DMS153 treated with DMSO at 0.1 percent for 48 hours (cell line): ENCODE measurements at regions not wholly inside any gene's neighbourhood (a gene's known extent, or its start where the extent isn't known, plus 50 kb on each side); places are given as distances from the start of the nearest gene placed in this dataset.

Experiments used
- DNase-seq: peaks from one replicate; lab custom pipeline; 2025; ENCODE audit not compliant: unreplicated experiment; lab: John Stamatoyannopoulos, UW

DNA sequence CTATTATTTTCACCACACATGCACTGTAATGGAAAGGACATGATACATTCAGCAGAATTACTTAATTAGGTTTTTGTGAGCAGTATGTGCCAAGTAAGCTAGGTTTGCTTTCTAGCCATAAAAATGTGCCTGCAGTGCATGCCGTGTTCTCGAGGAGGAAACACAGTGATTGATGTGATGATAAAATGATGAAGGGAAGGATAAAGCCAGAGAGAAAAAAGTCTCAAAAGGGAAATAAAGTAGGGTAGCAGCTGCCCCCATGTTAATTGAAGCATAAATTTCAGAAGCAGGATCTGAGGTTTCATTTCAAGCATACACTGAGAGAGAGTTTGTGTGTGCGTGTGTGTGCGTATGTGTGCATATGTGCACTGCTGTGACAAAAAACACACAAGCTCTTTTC is 714.2 kb upstream of the C9orf72 start:
- DNase-seq: no peak

DNA sequence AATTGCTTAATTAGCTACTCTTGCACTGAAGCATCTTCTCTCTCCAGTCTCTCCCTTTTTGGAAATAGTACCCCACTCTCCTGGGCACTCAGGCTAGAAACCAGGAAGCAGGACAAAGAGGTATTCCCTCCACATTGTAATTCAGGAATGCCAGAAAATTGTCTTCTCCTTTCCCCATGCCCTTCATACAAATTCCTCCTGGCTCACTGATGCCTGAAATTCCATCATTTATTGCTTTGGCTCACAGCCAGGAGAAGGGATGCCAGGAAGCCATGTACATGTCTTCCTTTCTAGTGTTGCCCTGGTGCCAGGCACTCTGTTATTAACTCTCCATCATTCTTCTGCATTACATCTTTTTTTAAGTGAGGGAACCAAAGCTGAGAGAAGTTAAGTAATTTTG is 716.5 kb upstream of the C9orf72 start:
- DNase-seq: no peak

DNA sequence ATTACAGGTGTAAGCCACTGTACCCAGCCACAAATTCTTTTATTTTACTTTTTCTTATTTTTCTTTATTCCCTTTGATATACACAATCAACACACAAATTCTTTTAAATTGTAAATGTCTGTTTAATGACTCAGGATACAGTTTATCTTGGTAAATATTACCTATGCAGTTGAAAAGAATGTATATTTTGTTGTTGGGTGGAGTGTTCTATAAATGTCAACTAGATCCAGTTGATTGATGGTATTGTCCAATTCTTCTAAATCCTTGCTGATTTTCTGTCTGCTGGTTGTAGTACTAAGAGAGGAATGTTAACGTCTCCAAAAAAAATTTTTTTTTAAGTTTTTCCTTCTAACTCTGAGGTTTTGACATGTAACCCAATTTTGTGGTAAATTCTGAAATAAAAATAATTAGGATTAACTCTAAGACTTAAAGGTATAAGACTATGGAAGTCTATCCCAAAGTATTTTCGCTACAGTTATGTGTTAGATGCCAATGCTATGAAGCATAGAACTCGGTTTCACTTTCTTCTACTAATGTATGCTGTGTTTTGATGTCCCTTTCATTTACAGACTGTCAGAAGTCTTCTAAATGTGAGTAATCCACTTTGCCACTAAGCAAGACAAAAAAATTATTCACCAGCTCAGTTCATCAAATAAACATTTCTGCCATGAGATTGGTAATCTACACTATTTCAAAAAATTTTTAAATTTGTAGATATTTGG is 720.2 kb upstream of the C9orf72 start:
- no peak for DNase-seq

DNA sequence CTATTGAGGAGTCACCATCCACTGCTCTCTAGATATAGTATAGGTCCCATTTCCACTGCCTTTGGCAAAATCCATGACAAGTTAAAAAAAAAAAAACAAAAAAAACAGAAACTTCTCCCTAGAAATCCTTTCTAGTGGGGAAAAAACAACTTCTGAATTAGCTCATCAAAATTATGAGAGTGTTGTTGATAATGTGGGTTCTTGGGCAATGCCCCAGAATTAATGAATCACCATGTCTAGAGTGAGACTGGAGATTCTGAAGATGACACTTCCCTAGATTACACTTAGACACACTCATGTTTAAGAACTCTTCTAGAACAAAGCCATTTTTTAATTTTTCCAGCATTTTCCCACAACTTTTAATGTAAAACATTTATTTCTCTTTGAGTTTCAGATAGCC is 728.0 kb upstream of the C9orf72 start:
- no peak for DNase-seq

GRCh38 chr9:28317745-28318144 is 744.5 kb upstream of the C9orf72 start:
- no peak for DNase-seq

DNA sequence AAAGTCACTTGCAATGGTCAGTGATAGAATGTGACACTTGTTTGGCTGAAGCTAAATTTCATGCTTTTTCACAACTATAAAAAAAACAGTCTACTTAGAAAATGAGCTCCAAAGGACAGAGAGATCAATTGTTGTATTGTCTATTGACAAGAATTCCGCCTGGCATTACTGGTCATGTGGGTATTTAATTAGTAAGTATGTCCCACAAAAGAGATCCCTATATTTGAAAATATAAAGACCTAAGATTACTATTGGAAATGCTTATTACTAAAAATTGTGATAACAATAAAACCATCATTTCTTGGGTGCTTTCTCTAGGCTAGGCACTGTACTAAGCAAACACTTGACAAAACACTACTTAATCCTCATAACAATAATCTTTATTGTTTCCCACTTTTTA is 745.2 kb upstream of the C9orf72 start:
- DNase-seq: no peak

DNA sequence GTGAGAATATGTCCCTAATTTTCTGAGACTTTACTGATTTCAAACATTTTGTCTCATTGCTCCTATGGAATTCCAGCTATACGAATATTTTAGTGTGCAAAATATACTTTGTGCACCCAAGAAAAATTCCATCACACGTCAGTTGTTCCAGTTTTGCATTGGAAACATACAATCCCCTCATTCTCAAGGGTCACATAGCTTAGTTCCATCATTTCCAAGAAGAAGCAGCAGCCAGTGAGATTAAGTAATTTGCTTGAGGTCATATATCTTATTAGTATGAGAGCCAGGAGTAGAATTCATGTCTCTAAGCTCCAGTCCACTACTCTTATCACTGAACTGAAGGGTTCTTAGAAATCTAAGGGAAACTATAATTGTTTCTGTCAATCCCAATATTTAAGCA is 746.7 kb upstream of the C9orf72 start:
- no peak for DNase-seq

GRCh38 chr9:28320616-28321015 is 747.3 kb upstream of the C9orf72 start:
- DNase-seq: no peak

- no peak for DNase-seq
Observed at GRCh38 chr9:28329323-28329722, 756.0 kb upstream of the C9orf72 start.

DNA sequence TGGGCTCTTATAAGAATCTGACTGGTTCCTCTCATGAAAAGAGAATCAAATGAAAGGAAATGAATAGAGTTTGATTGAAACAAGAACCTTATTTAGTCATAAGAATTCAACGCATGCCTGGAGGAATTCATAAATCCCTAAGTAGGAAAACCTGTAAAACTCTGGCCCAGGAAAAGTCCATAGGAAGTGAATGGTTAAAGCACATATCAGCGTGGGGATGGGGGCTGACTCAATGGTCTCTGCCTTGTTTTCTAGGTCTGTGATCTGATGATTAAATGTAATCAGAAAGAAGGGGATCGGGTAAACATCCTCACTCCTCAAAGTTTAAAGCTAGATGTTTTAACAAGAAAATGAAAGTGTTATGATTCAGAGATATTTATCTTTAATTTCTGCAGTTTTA is 759.4 kb upstream of the C9orf72 start:
- no peak for DNase-seq

- no peak for DNase-seq
Observed at GRCh38 chr9:28341913-28342312, 768.6 kb upstream of the C9orf72 start.

DNA sequence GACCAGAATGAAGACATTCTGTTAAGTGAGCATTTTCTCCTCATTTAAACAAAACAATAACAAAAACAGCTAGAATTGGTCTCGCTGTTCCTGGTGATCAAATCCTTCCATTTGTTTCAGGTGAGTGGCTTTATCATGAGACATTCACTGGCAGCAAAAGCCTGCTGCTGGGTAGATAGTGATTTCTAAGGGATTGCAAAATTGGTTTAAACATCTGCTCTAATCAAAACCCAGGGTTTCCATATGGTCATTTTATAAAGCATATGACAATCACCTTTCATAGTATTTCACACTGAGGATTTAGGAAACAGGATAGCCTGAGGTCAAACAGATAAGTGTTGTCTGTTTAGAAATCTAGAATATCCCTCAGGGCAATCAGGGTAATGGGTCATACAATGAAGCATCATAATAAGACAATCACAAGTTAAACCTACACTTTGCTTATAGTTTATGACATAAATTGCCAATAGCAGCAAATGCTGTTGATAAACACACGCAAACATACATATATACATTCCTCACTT is 769.6 kb upstream of the C9orf72 start:
- DNase-seq: no peak

- DNase-seq: no peak
Observed at GRCh38 chr9:28363151-28363562, 789.9 kb upstream of the C9orf72 start.

- DNase-seq: no peak
Observed at GRCh38 chr9:28365020-28365640, 791.8 kb upstream of the C9orf72 start.

GRCh38 chr9:28365728-28366127 is 792.4 kb upstream of the C9orf72 start:
- DNase-seq: no peak

DNA sequence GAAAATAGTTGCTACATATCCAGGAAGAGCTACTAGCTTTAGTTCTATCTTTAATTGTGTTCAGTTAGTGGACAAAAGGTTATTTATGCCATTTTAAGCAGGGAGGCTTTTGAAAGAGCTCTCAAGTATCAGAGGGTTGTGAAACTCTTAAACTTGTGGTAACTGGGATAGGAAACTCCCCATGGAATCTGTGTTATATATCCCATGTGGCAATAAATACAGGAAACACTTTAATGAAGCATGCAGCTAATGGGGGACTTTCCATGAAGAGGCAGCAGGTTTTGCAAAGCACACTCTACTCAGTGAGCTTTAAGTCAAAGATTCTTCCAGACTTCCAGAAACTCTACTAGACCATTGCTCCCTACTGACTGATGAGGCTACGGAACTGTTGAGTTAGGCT is 805.0 kb upstream of the C9orf72 start:
- no peak for DNase-seq

GRCh38 chr9:28379082-28379481 is 805.8 kb upstream of the C9orf72 start:
- no peak for DNase-seq

- DNase-seq: no peak
Observed at GRCh38 chr9:28389411-28389810, 816.1 kb upstream of the C9orf72 start.

DNA sequence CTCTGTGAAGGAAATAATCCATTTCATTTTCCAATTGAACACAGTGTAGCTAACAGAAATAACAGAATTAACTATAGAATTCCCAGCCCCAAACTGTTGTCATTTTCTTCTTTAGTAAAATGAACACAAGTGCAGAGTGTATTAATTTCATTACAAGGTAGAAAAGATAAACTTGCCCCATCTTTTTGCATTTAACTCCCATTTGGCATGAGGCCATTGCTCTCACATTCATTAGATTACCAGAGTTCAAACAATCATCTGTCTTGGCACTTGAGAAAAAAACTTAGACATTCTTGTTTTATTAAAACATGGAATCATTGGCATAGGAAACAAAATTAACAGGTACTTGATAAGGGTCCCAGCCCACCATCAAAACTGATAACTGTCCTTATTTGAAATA is 821.5 kb upstream of the C9orf72 start:
- DNase-seq: no peak

DNA sequence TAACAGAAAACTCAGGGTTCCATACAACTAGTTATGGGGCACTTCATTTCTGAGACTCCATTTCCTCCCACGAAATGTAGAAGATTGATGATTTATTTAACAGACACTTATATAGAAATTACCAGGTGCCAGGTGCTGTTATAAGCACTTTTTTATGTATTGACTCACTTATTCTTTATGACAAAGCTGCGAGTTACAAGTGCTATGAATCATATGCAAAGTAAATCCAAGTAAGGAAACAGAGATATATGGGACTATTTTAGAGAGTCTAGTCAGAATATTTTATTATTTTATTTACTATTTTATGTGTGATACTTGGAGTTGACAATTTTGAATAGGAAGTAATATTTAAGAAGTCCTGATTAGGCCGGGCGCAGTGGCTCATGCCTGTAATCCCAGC is 822.8 kb upstream of the C9orf72 start:
- DNase-seq: no peak

DNA sequence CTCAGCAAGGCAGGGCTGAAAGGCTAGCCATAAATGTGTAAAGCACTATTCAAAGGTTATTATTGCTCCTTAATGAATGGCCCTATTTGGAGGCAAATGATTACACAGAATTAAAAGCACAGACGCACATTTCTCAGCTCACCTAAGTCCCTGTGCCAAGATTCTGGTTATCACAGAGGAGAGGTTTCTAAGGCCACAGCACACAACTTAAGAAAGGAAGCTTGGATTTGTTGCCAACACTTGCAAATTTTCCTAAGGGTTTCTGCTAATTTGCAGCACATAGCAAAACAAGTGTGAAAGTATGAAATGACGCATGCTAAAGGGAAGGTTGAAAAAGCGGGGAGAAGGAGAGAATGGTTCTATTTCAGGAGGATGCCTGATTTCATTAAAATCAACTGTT is 834.1 kb upstream of the C9orf72 start:
- no peak for DNase-seq

GRCh38 chr9:28409919-28410318 is 836.6 kb upstream of the C9orf72 start:
- no peak for DNase-seq

GRCh38 chr9:28410411-28410810 is 837.1 kb upstream of the C9orf72 start:
- DNase-seq: no peak
